T-helper 2 cell treated with Interferon-gamma antibody and Interleukin-4, amounts not matched to agents 100 ng/mL and 5 ng/mL, for 36 hours (primary cell): ENCODE measurements at regions not wholly inside any gene's neighbourhood (a gene's known extent, or its start where the extent isn't known, plus 50 kb on each side); places are given as distances from the start of the nearest gene placed in this dataset.

ENCODE experiments used
- intact Hi-C: fragments of 100-400 bp; cut with micrococcal nuclease; formaldehyde crosslinking; loops from one replicate; pipeline ENCODE4 v1.15.1; 2023

GRCh38 chr15:95277266-95277665 is 1045.9 kb downstream of the MCTP2 start:
- intact Hi-C loops, result no loop called here

GRCh38 chr15:95278532-95279245 is 1047.3 kb downstream of the MCTP2 start:
- intact Hi-C loops, result no loop called here

GRCh38 chr15:95279277-95280019 is 1048.1 kb downstream of the MCTP2 start:
- intact Hi-C loops, result loop anchor here (5.0 to 10.0 kb wide), 2 partner anchors 593 to 1075 kb away; no protein-coding TSS in a partner anchor

- intact Hi-C loops, result loop anchor here (5.0 to 10.0 kb wide), 2 partner anchors 592 to 1074 kb away; no protein-coding TSS in a partner anchor
Observed at GRCh38 chr15:95280711-95281110, 1049.3 kb downstream of the MCTP2 start.

- intact Hi-C loops, result loop anchor here (5.0 to 10.0 kb wide), 2 partner anchors 591 to 1073 kb away; no protein-coding TSS in a partner anchor
Observed at GRCh38 chr15:95281470-95281869, 1049.0 kb upstream of the NR2F2 start.

GRCh38 chr15:95284492-95284891 is 1046.0 kb upstream of the NR2F2 start:
- intact Hi-C loops, result loop anchor here (1.0 to 10.0 kb wide), 6 partner anchors 25 to 1070 kb away; no protein-coding TSS in a partner anchor

GRCh38 chr15:95284933-95285421 is 1045.5 kb upstream of the NR2F2 start:
- intact Hi-C loops, result loop anchor here (1.0 to 10.0 kb wide), 7 partner anchors 14 to 1070 kb away; no protein-coding TSS in a partner anchor

- intact Hi-C loops, result loop anchor here (10.0 kb wide), 1 partner anchor 1068 kb away; no protein-coding TSS in a partner anchor
Observed at GRCh38 chr15:95286352-95286880, 1044.1 kb upstream of the NR2F2 start.

- intact Hi-C loops, result loop anchor here (10.0 kb wide), 1 partner anchor 1067 kb away; no protein-coding TSS in a partner anchor
Observed at GRCh38 chr15:95287720-95288103, 1042.8 kb upstream of the NR2F2 start.

- intact Hi-C loops, result loop anchor here (10.0 kb wide), 1 partner anchor 1066 kb away; no protein-coding TSS in a partner anchor
Observed at GRCh38 chr15:95288626-95289025, 1041.9 kb upstream of the NR2F2 start.

GRCh38 chr15:95290176-95290974 is 1040.1 kb upstream of the NR2F2 start:
- intact Hi-C loops, result no loop called here

GRCh38 chr15:95291898-95292472 is 1038.5 kb upstream of the NR2F2 start:
- intact Hi-C loops, result loop anchor here (1.0 to 2.0 kb wide), 2 partner anchors 33 to 709 kb away; no protein-coding TSS in a partner anchor

GRCh38 chr15:95292785-95293450 is 1037.6 kb upstream of the NR2F2 start:
- intact Hi-C loops, result loop anchor here (1.0 to 2.0 kb wide), 2 partner anchors 34 to 710 kb away; no protein-coding TSS in a partner anchor

GRCh38 chr15:95293456-95294031 is 1037.0 kb upstream of the NR2F2 start:
- intact Hi-C loops, result loop anchor here (2.0 kb wide), 1 partner anchor 711 kb away; no protein-coding TSS in a partner anchor

GRCh38 chr15:95295363-95295762 is 1035.1 kb upstream of the NR2F2 start:
- intact Hi-C loops, result no loop called here

GRCh38 chr15:95295896-95296625 is 1034.4 kb upstream of the NR2F2 start:
- intact Hi-C loops, result no loop called here

GRCh38 chr15:95296643-95297042 is 1033.9 kb upstream of the NR2F2 start:
- intact Hi-C loops, result no loop called here

- intact Hi-C loops, result loop anchor here (1.0 kb wide), 1 partner anchor 13 kb away; no protein-coding TSS in a partner anchor
Observed at GRCh38 chr15:95298729-95299128, 1031.8 kb upstream of the NR2F2 start.
